Brain pericyte (primary cell): ENCODE measurements at regions not wholly inside any gene's neighbourhood (a gene's known extent, or its start where the extent isn't known, plus 50 kb on each side); places are given as distances from the start of the nearest gene placed in this dataset.
"Not testable (repeated sequence)": the region's sequence is repeated elsewhere in the genome, so short reads cannot be mapped to it uniquely, and the experiment has no call there.

Experiments used
- DNase-seq: peaks from one replicate; pipeline ENCODE4 v3.0.0-alpha.2; 2012; ENCODE audit warnings: low read depth, low spot score

DNA sequence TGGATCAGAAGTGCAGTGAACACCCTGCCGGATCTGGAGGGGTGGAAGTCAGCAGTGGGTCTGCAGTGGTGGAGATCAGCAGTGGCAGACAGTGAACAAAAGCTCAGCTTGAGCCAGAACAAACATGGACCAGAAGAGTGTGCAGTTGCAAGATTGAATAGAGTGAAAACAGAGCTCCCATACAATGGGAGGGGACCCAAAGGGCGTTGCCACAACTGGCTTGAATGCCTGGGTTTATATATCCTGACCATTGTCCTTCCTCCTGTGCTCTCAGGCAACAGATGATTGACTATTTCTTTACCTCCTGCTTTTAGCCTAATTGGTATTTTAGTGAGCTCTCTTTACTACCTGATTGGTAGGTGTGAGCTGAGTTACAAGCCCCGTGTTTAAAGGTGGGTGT is 522.1 kb downstream of the TMEM135 start:
- DNase-seq, result not testable (repeated sequence)

DNA sequence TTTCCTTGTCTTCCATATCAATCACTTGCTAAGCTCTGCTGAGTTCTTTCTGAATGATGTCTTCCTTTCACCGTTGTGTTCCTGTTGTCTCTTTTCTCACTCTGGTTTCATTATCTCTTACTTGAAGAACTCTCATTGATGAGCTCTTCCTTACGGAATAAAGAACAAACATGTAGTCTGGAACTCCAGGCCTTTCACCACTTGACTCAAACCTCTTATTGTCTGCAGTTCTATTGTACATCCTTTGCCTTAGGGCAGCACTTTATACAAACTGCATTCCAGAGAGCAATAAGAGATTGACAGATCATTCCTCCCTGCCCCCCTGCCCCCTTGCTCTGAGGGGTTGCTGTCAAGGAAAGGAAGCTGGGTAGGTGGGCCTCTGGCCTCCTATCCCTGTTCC is 517.4 kb downstream of the TMEM135 start:
- no peak for DNase-seq

DNA sequence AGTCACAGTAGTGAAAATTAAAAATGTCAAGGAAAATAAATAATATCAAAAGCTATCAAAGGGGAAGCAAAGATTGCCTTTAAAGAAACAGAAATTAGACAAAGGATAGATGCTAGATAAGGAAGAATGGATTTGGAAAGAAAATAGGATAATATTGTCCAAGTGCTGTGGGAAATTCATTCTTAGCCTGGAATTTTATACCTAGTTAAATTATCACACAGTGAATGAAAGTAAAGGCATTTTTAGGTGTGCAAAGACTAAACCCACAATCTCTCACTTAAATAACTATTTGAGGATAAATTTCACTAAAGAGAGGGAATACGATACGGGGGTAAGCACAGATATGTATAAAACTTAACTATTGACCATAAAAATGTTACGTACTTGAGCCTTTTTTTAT is 511.1 kb downstream of the TMEM135 start:
- DNase-seq, result no peak

DNA sequence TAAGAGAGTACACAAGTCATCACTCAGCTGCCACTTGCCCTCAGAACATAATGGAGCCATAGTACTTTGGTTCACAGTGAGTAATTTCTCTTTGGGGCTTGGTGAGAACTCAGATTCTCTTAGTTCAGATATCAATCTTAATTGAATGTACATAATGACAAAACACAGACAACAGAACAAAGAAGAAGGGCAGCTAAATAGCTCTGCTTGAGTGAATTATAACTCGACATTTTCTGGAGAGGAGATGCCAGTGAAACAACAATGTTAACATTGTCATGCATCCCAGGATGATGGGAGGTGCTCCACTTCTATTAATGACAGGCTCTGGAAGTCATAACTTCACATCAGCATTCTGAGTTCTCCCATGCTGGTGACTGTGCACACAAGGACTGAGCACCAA is 508.1 kb downstream of the TMEM135 start:
- no peak for DNase-seq

DNA sequence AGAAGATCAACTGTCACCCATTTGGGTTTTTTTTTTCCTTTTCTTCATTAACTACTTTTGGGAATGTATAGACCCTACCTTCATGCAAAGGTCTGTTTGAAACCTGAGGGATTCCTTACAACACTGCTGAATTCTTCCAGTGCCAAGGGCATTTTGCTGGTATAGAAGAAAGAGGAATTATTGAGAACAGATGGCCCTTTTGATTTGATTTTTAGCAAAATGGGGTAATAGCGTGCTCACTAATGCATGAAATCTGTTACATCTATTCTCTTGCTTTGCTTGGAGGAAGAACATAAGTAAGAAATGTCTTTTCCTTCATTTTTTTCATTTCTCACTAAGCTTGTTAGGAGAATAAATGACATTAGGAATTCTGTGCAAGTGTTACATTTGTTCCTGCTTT is 501.9 kb downstream of the TMEM135 start:
- no peak for DNase-seq

DNA sequence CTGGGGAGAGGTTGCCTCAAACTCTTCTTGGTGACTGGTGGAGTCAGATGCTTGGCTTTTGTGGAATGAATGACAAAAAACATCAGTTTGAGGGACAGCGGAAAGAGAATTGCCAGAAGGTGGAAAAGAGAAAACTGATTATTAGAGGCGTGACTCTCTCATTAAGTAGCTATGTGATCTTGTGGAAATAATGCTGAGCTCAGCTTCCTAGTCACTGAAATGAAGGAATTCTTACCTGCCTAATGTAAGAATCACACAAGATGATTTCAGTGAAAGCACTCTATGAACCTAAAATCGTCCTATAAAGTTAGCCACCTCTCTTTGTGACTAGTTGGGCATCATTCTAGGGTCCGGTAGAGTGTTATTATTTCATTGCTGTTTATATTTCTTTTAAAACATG is 498.8 kb downstream of the TMEM135 start:
- DNase-seq, result no peak

DNA sequence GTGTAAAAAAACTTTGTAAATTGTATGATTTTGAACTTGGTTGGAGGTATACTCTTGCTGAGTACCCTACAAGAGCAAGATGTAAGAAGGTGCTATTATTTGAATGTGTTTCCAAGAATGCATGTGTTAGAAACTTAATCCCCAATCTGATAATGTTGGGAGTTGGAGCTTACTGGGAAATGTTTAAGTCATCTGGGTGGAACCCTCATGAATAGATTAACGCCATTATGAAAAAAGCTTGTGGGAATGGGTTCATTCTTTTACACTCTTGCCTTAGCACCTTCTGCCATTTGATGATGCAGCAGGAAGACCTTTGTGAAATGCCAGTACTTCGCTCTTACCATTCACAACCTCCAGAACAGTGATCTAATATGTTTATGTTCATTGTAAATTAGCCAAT is 498.3 kb downstream of the TMEM135 start:
- no peak for DNase-seq

DNA sequence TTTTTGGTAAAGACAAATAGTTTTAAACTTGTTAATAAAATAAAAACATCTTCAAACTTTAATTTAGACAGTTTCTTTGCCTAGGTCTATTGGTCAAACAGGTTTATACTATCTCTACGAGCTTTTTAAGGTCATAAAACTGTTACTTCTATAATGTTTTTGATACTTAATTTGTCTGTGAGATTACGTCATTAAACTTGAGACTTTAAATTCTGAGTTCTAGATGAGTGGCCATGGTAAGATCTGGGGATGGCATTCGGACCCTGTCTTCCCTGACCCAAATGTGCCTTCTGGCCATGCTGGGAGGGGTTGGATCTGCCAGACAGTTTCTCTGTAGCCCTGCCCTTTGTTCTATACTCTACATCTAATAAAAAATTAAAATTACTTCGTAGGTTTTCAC is 497.8 kb downstream of the TMEM135 start:
- DNase-seq, result no peak

DNA sequence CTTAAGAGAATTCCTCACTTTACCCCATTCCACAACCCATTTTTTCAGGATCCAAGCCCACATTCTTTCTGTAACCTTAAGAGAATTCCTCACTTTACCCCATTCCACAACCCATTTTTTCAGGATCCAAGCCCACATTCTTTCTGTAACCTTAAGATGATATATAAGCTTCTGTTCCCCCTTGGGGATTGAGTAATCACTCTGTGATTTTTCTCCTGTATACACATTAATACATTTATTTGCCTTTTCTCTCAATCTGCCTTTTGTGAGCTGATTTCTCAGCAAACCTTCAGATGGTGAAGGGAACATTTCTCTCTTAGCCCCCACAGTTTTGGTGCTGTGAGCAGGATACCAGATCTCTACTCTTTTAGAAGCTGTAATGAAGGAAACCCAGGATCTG is 494.1 kb downstream of the TMEM135 start:
- not testable (repeated sequence) for DNase-seq

DNA sequence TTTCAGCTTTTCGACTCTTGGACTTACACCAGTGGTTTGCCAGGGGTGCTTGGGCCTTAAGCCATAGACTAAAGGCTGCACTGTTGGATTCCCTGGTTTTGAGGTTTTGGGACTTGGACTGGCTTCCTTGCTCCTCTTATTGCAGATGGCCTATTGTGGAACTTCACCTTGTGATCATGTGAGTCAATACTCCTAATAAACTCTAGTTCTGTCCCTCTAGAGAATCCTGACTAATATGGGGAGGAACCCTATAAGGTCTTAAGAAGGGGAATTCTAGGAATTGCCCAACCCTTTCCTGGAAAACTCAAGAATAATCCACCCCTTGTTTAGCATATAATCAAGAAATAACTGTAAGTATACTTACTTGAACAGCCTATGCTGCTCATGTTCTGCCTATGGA is 491.8 kb downstream of the TMEM135 start:
- DNase-seq, result no peak

DNA sequence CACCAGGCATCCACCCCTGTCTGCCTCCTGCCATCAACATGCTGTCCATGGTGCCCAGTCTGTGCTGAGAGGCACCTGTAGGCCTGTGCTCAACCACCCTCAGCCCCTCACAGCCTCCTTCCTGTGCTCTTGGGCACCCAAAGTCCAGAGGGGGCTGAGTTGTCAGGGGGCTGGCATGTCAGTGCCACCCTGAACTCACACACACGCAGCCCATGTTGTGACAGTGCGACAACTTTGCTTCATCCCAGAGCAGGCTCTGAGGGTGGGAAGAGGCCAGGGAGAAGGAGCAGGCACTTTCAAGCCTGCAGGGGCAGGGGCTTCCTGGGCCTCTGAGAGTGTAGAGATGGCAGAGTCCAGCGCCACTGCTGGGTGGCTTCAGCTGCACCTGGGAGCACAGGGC is 491.0 kb downstream of the TMEM135 start:
- DNase-seq, result no peak

DNA sequence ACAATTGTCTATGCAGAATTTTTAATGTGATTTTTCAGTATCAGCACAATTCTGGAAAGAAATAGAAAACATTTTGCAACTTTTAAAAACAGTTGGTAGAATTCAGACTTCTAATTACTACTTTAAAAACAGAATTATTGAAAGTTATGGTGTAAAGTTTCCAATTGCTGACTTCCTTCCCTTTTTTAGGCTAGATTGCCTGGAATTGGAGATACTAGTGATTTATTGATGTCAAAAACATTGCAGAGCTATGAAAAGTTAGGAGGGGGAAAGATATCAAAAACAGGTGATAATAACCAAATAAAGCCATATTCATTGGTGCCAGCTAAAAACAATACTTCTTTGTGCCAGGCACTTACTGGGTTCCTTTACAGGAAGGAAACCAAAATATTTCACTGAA is 485.5 kb downstream of the TMEM135 start:
- DNase-seq, result no peak

DNA sequence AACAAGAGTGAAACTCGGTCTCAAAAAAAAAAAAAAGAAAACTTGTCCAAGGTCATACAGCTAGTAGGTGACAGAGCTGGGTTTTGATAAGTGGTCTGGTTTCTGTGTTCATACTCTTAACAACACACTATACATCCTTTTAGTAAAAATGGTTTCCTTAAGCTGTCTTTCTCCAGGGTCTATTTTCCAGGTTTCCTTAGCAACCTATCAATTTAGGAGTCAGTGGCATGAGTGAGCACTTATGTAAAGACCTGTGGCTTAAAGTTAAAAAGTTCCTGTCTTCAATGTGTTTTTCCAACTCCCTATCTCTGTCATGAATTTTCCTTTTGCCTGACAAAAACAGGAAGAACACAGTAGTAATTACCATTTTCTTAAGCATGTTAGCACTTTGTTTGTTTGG is 480.5 kb downstream of the TMEM135 start:
- DNase-seq, result no peak

DNA sequence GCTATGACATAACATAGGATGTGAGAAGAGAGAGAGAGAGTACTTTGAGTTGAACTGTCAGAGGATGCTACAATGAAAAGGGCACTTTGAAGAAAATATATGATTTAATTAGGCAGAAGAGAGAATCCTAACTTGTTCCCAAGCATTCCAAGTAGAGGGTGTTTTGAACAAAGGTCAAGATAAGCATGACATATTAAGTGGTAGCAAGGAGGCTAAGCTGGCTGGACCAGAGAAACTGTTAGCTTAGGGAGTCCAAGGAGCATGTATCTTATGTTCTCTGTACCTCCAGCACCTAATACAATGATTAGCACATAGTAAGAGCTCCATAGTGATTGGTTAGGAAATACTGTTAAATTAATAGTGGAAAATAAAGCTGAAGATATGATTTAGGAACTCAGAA is 479.6 kb downstream of the TMEM135 start:
- DNase-seq, result no peak

DNA sequence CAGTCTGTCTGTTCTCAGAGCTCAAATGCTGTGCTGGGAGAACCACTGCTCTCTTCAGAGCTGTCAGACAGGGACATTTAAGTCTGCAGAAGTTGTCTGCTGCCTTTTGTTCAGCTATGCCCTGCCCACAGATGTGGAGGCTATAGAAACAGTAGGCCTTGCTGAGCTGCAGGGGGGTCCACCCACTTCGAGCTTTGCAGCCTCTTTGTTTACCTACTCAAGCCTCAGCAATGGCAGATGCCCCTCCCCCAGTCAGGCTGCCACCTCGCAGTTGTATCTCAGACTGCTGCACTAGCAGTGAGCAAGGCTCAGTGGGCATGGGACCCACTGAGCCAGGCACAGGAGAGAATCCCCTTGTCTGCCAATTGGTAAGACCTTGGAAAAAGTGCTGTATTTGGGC is 470.0 kb downstream of the TMEM135 start:
- DNase-seq, result not testable (repeated sequence)

DNA sequence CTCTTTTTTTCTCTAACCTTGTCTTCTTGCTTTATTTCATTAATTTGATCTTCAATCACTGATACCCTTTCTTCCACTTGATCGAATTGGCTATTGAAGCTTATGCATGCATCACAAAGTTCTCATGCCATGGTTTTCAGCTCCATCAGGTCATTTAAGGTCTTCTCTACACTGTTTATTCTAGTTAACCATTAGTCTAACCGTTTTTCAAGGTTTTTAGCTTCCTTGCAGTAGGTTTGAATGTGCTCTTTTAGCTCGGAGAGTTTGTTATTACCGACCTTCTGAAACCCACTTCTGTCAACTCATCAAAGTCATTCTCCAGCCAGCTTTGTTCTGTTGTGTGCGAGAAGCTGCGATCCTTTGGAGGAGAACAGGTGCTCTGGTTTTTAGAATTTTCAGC is 469.2 kb downstream of the TMEM135 start:
- DNase-seq, result not testable (repeated sequence)

DNA sequence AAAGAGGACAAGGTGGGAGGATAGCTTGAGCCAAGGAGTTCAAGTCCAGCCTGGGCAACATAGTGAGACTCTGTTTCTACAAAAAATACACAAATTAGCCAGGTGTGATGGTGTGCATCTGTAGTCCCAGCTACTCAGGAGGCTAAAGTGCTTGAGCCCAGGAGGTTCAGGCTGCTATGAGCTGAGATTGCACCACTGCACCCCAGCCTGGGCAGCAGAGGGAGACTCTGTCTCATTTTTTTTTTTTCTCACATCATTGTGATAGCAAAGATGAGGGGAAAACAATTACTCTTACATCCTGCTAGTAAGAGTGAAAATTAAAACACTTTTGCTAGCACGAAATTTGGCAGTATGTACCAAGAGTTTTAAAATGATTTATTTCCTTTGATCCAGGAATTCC is 463.7 kb downstream of the TMEM135 start:
- DNase-seq, result no peak

DNA sequence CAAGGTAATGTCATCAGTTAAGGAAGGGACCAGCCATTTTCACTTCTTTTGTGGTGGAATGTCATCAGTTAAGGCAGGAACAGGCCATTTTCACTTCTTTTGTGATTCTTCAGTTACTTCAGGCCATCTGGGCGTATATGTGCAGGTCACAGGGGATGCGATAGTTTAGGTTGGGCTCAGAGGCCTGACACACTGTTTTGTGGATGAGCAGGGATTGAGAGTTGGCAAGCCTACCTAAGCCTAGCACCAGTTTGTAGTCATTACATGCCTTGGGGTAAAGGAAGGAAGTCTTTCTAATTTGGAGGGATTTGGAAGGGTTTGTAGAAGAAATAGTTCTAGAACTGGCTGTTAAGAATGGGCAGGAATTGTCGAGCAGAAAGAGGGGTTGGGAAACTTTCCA is 457.2 kb downstream of the TMEM135 start:
- DNase-seq, result not testable (repeated sequence)

DNA sequence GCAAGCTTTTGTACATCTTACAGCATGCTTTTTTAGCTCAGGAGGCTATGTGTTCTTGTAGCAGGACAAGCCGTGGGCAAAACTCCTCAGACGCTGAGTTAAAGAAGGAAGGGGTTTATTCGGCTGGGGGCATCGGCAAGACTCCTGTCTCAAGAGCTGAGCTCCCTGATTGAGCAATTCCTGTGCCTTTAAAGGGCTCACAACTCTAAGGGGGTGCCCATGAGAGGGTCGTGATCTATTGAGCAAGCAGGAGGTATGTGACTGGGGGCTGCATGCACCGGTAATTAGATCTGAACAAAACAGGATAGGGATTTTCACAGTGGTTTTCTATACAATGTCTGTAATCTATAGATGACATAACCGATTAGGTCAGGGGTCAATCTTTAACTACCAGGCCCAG is 456.3 kb downstream of the TMEM135 start:
- DNase-seq, result not testable (repeated sequence)

DNA sequence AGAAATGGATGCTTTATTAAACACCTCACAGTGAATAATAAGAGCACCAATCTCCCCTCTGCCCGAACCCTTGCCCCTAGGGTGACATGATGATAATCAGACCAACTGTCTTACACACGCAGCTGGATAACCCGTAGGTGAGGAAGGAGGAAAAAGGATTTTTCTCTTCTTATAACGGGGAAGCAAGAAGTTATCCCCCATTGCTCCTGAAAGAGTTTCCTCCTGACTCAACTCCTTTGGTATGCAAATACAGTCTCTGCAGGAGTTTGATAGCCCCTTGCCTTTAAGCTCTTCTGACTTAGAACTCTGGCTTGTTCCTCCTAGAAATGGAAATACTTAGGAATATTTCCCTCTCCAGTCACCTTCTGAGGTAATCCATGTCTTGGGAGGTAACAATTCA is 455.8 kb downstream of the TMEM135 start:
- DNase-seq, result no peak

DNA sequence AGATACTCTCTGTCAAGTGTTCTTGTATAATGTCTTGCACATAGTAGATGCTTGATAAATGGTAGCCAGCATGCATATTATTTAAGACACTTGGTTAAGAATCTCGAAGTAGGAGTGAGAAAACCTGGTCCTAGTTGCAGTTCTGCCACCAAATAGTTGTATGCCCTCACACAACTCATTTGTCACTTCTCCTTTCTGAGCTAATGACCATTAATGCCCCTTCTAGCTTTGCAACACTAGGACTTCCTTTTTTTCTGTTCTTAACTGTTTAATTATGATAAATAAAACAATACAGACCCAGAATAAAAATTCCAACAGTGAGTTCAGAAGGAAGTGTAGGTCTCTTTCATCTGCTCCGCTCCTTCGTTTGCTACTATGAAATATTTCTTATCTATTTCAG is 453.6 kb downstream of the TMEM135 start:
- DNase-seq, result no peak

DNA sequence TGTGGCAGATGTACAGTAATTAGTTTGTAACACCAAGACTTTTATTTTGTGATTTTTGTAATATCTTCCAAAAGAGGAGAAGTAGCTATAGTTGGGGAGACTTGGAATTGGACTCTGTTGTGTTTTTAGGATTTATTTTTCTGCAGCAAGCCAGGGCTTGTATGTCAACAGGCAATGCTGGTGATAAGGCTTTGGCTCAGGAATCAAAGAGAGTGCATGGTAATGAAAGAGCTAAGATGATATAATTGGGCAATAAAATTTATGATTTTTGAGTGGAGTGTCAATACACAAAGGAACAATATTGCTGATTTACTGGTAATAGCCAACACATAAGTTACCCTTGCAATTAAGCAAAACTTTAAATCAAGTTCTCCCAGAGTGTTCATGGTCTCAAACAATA is 452.9 kb downstream of the TMEM135 start:
- DNase-seq, result no peak

DNA sequence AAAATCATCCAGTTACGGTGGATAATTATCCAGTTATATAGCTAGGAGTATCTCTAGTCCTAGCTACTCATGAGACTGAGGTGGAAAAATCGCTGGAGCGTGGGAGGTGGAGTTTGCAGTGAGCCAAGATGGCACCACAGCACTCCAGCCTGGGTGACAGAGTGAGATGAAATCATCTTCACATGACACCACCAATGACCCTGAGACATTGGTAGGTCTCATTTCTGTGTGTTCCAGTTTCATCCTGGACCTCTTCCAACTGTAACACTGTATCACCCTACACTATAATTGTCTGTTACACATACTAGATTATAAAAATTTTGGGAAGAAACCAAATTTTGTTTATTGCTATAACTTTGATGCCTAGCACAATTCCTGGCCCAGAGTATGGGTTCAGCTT is 446.8 kb downstream of the TMEM135 start:
- DNase-seq, result no peak

DNA sequence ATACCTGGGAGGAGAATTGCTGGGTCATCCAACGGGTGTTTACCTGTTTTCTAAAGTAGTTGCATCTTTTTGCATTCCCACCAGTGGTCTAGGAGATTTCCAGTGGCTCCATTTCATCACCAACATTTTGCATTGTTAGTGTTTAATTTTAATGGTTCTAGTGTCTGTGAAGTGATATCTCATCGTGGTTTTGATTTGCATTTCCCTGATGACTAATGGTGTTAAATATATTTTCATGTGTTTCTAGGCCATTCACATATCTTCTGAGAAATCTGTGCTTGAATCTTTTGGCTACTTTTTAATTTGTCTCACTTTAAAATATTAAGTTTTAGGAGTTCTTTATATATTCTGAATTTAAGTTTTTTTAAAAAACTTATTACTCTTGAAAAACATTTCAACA is 439.6 kb downstream of the TMEM135 start:
- DNase-seq, result no peak

DNA sequence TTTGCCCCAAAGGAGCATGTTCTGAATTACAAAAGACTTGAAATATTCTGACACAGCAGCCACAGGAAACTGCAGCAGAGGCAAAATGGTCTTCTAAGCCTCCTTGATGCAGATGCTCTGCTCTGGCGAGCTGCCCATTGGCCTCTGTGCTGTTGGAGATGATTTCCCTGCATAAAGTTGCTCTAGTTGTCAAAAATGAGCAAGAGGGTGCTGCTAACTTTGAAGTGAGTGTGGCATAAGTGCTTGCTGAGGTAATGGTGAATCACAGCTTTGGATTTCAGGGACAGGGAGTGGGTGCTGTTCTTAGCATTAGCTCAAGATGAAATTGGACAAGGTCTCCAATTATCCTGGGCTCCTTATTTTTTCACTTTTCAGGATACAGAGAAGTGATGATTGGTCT is 435.4 kb downstream of the TMEM135 start:
- DNase-seq, result no peak
